ENCODE measurements at regions not wholly inside any gene's neighbourhood (a gene's known extent, or its start where the extent isn't known, plus 50 kb on each side); places are given as distances from the start of the nearest gene placed in this dataset.

DNA sequence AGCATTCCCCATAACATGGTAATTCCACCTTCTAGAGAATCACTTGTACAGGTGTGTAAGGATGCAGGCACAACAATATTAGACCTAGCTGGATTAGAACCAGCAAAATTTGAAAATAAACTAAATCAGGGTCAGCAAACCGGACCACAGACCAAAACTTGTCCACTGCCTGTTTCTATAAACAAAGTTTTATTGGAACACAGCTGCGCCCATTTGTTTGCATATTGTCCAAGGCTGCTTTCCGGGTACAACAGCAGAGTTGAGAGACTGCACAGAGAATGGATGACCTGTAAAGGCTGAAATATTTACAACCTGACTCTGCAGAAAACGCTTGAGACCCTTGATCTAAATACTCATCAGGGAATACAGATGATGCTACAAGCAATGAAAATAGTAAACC is 73.6 kb upstream of the SLC45A1 start:
- DNase-seq (ENCODE audit: extremely low spot score) = no peak
- TF ChIP-seq, protein P1, sequence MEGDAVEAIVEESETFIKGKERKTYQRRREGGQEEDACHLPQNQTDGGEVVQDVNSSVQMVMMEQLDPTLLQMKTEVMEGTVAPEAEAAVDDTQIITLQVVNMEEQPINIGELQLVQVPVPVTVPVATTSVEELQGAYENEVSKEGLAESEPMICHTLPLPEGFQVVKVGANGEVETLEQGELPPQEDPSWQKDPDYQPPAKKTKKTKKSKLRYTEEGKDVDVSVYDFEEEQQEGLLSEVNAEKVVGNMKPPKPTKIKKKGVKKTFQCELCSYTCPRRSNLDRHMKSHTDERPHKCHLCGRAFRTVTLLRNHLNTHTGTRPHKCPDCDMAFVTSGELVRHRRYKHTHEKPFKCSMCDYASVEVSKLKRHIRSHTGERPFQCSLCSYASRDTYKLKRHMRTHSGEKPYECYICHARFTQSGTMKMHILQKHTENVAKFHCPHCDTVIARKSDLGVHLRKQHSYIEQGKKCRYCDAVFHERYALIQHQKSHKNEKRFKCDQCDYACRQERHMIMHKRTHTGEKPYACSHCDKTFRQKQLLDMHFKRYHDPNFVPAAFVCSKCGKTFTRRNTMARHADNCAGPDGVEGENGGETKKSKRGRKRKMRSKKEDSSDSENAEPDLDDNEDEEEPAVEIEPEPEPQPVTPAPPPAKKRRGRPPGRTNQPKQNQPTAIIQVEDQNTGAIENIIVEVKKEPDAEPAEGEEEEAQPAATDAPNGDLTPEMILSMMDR (IDR thresholded peaks at IDR 0.05; ENCODE audit: control extremely low read depth, extremely low read depth, low read depth, missing control alignments) = no peak
- ChIA-PET POLR2A (no interaction called here), CTCF (interaction anchor here (1.1 kb wide), 1 partner anchor 70 kb away, joined by 3 read pairs; no protein-coding TSS in a partner anchor)

GRCh38 chr1:8242498-8242897 is 75.4 kb upstream of the SLC45A1 start:
- TF ChIP-seq, protein P1 (IDR thresholded peaks at IDR 0.05; ENCODE audit: control extremely low read depth, extremely low read depth, low read depth, missing control alignments) = no peak
- ChIA-PET POLR2A (no interaction called here), CTCF (no interaction called here)
- no peak for DNase-seq (ENCODE audit: extremely low spot score)

- ChIA-PET POLR2A (no interaction called here), CTCF (no interaction called here)
- TF ChIP-seq, protein P1 (IDR thresholded peaks at IDR 0.05; ENCODE audit: control extremely low read depth, extremely low read depth, low read depth, missing control alignments) = no peak
- DNase-seq (ENCODE audit: extremely low spot score) = no peak
These were observed 76.4 kb upstream of the SLC45A1 start for GRCh38 chr1:8241417-8242014.

GRCh38 chr1:8239306-8240023 is 78.4 kb upstream of the SLC45A1 start:
- TF ChIP-seq, protein P1 (IDR thresholded peaks at IDR 0.05; ENCODE audit: control extremely low read depth, extremely low read depth, low read depth, missing control alignments) = no peak
- ChIA-PET CTCF (interaction anchor here (0.9 kb wide), 1 partner anchor 225 kb away, joined by 3 read pairs; no protein-coding TSS in a partner anchor), POLR2A (no interaction called here)
- DNase-seq (ENCODE audit: extremely low spot score) = no peak

DNA sequence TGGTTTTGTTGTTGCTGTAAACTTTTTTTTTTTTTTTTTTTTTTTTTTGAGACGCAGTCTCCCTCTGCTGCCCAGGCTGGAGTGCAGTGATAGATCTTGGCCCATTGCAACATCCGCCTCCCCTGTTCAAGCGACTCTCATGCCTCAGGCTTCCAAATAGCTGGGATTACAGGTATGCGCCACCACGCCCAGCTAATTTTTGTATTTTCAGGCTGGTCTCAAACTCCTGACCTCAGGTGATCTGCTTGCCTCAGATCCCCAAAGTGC is 78.9 kb upstream of the SLC45A1 start:
- DNase-seq (ENCODE audit: extremely low spot score) = no peak

GRCh38 chr1:8238141-8239038 is 79.5 kb upstream of the SLC45A1 start:
- ChIA-PET POLR2A (no interaction called here), CTCF (interaction anchor here (0.9 kb wide), 1 partner anchor 224 kb away, joined by 3 read pairs; no protein-coding TSS in a partner anchor)
- TF ChIP-seq, protein P1 (IDR thresholded peaks at IDR 0.05; ENCODE audit: control extremely low read depth, extremely low read depth, low read depth, missing control alignments) = no peak
- no peak for DNase-seq (ENCODE audit: extremely low spot score)

More for the DNA sequence above, 78.9 kb upstream of the SLC45A1 start:
- POLR2A ChIA-PET = no interaction called here
- TF ChIP-seq, protein P1 (IDR thresholded peaks at IDR 0.05; ENCODE audit: control extremely low read depth, extremely low read depth, low read depth, missing control alignments) = peak; percentile 5
- CTCF ChIA-PET = interaction anchor here (0.9 kb wide), 1 partner anchor 224 kb away, joined by 3 read pairs; no protein-coding TSS in a partner anchor

All from GM10248 (cell line).